ENCODE measurements at regions not wholly inside any gene's neighbourhood (a gene's known extent, or its start where the extent isn't known, plus 50 kb on each side); places are given as distances from the start of the nearest gene placed in this dataset.

- TF ChIP-seq CTCF (IDR thresholded peaks at IDR 0.05 in 8 of 11, conservative IDR thresholded peaks at IDR 0.05 in 3 of 11), result no peak
- TF ChIP-seq POLR2AphosphoS5 (IDR thresholded peaks at IDR 0.05), result no peak
- TF ChIP-seq POLR2A (IDR thresholded peaks at IDR 0.05), result no peak
Measured at GRCh38 chr13:40017662-40018262, 362.3 kb downstream of the COG6 start.
